ENCODE measurements at regions not wholly inside any gene's neighbourhood (a gene's known extent, or its start where the extent isn't known, plus 50 kb on each side); places are given as distances from the start of the nearest gene placed in this dataset.

- TF ChIP-seq CTCF (IDR thresholded peaks at IDR 0.05) = no peak
- TF ChIP-seq MLX (CRISPR knock-in tag; IDR thresholded peaks at IDR 0.05) = no peak
- TF ChIP-seq MAX (CRISPR knock-in tag; IDR thresholded peaks at IDR 0.05) = no peak
- no peak for TF ChIP-seq IRF2 (CRISPR knock-in tag; IDR thresholded peaks at IDR 0.05; ENCODE audit: borderline replicate concordance, low read depth)
- TF ChIP-seq USF1 (CRISPR knock-in tag; IDR thresholded peaks at IDR 0.05) = no peak
- no peak for TF ChIP-seq SP1 (CRISPR knock-in tag; conservative IDR thresholded peaks at IDR 0.05)
- TF ChIP-seq STAT6 (CRISPR knock-in tag; conservative IDR thresholded peaks at IDR 0.05; ENCODE audit: low read depth) = no peak
- no peak for TF ChIP-seq ATF3 (CRISPR knock-in tag; conservative IDR thresholded peaks at IDR 0.05)
- TF ChIP-seq ZNF138 (CRISPR knock-in tag; conservative IDR thresholded peaks at IDR 0.05) = no peak
- no peak for TF ChIP-seq RORB (CRISPR knock-in tag; IDR thresholded peaks at IDR 0.05)
- no peak for TF ChIP-seq ZNF121 (CRISPR knock-in tag; IDR thresholded peaks at IDR 0.05)
These were observed 71.8 kb downstream of the SKA1 start for GRCh38 chr18:50446629-50447028.

Measured in WTC11 (cell line).